ENCODE measurements at regions not wholly inside any gene's neighbourhood (a gene's known extent, or its start where the extent isn't known, plus 50 kb on each side); places are given as distances from the start of the nearest gene placed in this dataset.
"Not testable (repeated sequence)": the region's sequence is repeated elsewhere in the genome, so short reads cannot be mapped to it uniquely, and the experiment has no call there.

DNA sequence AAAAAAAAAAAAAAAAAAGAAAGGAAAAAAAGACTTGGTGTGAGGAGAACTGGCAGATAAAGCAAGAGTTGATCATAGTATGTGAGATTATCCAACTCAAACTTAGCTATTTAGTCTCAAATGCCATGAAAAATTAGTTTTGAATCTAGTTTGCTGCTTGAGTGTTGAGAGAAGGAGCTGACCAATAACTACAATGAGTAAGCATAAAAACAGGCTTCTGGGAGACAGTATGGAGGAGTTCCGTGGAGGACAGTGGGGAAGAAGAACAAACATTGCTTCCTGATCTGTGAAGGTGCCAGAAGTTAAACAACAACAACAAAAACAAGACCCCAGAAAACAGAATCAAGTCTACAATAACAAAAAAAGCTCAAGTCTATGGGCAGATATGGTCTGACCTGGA lies 317.1 kb upstream of the POT1 start:
- DNase-seq, result no peak

DNA sequence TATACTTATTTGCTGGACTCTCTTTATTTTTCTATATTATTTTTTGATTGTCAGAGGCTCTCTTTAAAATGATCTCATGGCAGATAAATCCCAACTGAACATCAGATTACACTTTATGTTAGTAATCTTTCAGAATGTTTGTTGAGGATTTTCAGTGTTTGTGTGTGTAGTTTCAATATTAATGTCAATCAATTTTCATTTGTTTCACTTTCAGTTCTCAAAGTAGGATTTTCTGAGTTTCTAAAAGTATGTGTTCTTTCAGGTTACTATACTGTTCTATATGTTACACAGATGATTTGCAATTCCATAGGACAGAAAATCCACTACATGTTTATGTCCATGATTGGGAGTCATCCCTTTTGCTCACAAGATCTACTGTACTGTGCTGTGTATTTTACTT lies 311.9 kb upstream of the POT1 start:
- no peak for DNase-seq

GRCh38 chr7:125222596-125222995 lies 293.0 kb upstream of the POT1 start:
- DNase-seq, result no peak

GRCh38 chr7:125218076-125218475 lies 288.5 kb upstream of the POT1 start:
- DNase-seq, result no peak

GRCh38 chr7:125201002-125201401 lies 271.4 kb upstream of the POT1 start:
- DNase-seq, result no peak

- DNase-seq, result no peak
These were observed 268.2 kb upstream of the POT1 start for GRCh38 chr7:125197731-125198393.

- no peak for DNase-seq
These were observed 265.5 kb upstream of the POT1 start for GRCh38 chr7:125195156-125195555.

DNA sequence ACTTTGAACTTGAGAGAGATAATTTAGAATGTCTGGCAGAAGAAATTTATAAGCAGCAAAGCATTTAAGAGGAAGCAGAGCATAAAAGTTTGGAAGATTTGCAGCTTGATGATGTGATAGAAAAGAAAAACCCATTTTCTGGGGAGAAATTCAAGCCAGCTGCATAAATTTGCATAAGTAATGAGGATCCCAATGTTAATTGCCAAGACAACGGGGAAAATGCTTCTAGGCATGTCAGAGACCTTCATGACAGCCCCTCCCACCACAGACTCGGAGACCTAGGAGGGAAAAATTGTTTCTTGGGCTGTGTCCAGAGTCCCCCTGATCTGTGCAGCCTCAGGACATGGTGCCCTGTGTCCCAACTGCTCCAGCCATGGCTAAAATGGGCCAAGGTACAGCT lies 263.6 kb upstream of the POT1 start:
- no peak for DNase-seq

GRCh38 chr7:125184801-125185200 lies 255.2 kb upstream of the POT1 start:
- no peak for DNase-seq

- not testable (repeated sequence) for DNase-seq
These were observed 252.1 kb upstream of the POT1 start for GRCh38 chr7:125181569-125182267.

GRCh38 chr7:125173571-125173970 lies 243.9 kb upstream of the POT1 start:
- DNase-seq, result no peak

DNA sequence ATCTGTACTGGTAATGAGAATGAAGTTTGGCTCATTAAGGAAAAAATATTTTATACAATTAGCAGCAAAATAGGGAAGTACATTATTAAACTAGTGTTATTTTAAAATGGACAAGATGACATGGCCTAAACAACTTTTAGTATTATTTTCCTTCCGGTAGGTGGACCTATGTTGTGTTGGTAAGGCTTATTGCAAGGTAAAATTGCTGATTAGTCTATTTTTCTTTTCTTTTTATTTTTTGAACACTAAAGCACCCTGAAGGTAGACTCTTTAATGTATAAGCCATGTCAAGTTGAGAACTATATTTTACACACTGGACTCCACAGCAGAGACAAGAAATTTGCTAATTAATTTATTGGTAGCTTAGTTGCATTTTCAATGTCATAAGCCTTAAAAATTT lies 239.5 kb upstream of the POT1 start:
- no peak for DNase-seq

GRCh38 chr7:125154930-125155329 lies 225.3 kb upstream of the POT1 start:
- no peak for DNase-seq

DNA sequence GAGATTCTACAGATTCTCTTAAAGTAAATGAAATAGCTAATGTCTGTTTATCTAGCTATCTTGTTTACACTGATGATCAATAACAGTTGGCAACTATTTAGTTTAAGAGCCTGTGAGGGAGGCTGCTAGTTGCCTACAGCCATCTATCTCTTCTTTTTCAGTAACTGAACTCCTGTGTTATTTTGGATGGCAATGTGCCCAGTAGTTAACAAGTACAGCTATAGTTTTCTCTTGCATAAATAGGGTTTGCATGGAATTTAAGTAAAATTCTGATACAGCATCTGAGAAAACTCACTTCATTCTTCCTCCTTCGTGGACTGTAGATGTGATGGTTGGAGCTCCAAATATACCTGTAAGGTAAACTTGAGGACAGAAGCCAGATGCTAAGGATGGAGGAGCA lies 219.5 kb upstream of the POT1 start:
- DNase-seq, result no peak

DNA sequence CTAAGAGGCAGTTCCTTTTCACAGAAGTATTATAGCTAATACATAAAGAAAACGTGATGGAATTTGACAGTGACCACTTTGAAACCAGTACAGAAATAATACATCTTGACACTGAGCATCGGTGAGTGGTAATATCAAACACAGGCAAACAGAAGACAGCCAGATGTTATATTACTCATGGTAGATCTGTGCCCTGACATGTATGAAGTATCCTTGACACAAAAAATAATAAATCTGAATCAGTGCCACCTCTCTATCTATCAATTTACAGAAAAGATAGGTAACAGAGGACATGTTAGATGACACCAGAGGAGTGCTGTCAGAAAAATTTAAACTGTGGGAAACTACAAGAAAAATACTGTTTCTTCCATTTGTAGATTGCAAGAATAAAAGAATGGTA lies 217.4 kb upstream of the POT1 start:
- DNase-seq, result no peak

DNA sequence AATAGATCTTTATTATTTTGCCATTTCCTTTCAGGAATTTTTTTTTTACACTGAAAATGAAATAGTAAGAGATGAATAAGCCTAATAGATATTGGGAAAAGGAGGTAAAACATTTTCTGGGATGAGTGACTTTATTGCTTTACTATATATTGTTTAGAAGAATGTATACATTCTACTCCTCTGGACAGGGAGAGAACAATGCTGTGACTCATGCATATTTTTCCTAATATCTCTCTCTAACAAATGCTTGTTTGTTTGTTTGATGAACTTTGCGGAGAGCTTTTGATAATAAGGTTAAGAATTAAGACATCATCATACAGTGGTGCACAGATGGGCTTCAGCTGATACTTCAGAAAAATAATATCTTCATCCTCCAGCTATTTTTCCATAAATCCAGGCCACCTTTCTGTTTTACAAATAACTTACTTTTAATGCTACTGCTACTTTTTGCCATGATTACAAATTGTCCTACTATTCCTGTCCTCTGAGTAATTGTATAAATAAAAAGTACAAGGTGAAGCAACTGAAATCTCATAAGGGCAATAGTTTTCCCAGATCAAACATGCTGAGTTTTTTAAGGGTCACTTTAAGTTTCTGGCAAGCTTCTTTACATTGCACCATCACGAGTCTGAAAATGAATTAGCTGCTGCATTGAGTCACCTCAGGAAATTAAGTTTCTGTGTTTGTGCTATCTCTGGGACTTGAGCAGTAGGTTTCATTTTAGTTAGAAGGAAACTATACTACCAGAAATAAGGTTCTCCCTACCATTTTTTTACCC lies 207.3 kb upstream of the POT1 start:
- no peak for DNase-seq

DNA sequence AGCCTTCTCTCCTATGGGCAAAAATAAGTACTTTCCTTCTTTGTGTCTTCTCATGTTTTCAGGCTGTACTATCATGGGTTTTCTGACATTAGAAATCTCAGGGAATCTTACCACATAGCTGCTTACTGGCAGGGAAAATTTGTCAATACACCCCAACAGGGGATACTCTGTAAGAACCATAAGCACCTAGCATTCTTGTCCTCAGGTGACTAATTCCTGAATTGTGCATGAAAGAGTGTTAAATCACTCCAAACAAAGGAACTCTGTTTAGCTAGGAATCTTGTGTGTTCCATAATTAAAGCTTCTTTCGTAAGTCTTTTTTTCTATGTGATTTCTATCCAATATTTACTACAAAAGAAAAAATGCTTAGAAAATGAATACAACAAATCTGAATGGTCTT lies 206.7 kb upstream of the POT1 start:
- DNase-seq, result no peak

DNA sequence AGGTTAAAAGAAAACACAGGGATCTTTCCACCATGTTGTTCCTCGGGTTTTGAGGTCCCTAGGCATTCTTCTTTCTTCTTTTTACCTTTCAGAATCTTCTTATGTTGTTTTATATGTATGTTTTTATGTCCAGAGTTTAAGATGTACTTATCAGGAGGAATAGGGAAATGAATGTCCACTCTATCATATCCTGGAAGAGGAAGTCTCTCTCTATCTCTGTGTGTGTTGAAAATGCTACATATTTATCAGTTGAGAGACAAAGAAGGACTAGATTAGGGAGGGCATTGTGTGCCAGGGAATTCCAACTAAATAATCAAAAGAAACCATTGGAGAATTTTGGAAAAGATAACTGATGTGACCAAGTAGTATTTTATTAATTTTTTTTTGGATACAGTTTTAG lies 200.5 kb upstream of the POT1 start:
- no peak for DNase-seq

- DNase-seq, result no peak
These were observed 197.7 kb upstream of the POT1 start for GRCh38 chr7:125127304-125127703.

DNA sequence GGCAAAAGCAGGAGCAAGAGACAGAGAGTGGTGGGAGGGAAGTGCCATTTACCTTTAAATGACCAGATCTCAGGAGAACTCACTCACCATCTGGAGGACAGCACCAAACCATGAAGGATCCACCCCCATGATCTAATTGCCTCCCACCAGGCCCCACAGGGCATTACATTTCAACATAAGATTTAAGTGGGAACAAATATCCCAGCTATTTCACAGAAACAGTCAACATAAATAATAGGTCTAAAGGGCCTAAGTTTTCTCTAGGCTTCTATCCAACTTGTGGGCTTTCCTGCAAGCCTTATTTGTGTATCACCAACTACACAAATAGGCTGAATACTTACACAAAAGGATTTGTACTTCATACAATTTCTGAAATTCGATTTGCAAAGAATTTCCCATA lies 196.8 kb upstream of the POT1 start:
- peak; percentile 0 for DNase-seq

DNA sequence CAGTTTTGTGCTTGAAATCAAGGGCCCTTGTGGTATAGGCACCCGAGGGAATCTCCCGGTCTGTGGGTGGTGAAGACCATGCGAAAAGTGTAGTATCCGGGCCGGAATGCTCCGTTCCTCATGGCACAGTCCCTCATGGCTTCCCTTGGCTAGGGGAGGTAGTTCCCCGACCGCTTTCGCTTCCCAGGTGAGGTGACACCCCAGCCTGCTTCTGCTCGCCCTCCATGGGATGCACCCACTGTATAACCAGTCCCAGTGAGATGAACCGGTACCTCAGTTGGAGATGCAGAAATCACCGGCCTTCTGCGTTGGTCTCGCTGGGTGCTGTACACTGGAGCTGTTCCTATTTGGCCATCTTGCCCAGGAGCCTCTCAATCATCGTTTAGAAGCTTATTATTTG lies 195.7 kb upstream of the POT1 start:
- DNase-seq, result no peak

DNA sequence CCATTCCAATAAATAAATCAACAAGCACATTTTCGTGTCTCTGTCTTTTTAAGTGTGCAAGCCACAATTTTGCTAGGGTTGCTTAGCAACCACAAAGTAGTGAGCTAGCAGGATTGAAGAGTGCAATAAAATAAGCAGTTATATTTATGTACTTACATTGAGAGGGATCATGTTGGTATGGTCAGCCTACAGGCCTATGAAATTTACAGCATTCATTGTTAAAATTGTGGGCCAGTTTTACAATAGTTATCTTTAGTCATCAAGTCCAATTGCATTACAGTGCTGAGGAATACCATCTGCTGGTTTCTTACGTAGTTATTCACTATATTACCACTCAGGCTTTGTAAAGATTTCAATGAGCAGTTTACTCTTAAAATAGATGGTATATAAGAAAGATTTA lies 192.5 kb upstream of the POT1 start:
- DNase-seq, result no peak

DNA sequence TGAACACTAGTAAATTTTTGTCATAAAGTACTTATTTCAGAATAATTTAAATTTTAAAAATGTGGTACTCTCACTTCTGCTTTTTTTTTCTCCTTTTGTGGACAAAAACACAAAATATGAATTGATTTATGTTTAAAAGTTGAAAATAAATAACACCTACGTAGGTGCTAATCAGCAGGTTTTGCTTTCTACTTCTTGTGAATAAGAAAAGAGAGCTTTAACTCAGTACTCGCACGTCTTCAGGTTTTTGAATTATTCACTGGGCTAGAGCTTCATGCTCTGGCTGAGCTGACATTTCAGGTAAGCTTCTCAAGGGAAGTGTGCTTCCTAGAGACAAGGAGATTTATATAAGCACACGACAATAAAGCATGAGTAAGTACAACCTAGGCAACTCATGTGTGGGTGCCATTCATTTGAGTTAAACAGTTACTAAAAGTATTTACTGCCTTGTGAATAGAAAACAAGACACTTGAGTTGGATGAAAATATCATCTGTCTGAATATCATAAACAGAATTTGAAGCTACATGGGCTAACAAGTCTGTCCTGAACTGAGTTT lies 190.0 kb upstream of the POT1 start:
- DNase-seq, result no peak

DNA sequence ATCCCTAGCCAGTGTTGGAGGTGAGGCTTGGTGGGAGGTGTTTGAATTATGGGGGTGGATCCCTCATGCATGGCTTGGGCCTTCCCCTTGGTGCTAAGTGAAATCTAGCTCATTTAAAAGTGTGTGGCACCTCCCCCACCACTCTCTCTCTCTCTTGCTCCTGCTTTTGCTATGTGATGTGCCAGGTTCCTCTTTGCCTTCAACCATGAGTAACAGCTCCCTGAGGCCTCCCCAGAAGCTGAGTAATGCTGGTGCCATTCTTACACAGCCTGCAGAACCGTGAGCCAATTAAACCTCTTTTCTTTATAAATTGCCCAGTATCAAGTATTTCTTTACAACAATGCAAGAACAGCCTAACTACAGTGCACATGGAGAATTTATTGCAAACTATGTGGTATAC lies 188.8 kb upstream of the POT1 start:
- DNase-seq, result no peak
